ENCODE measurements at regions not wholly inside any gene's neighbourhood (a gene's known extent, or its start where the extent isn't known, plus 50 kb on each side); places are given as distances from the start of the nearest gene placed in this dataset.
"Not testable (repeated sequence)": the region's sequence is repeated elsewhere in the genome, so short reads cannot be mapped to it uniquely, and the experiment has no call there.

DNA sequence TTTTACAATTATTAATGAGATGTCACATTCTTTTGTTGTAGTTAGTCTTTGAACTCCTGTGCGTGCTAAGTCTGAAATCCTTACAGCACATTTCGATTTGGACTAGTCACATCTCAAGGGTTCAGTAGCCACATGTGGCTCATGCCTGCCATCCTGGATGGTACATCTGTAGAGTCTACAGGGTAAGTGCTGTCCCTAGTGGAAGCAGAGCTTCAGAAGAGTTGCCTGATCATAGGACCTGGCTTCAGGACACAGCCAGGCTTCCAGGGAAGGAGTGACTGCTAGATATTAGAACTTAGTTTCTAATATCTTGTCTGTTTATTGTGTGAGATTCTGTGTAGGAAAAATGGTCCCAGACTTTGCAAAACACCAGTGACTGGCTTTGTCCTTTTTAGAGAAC lies 110.5 kb upstream of the NBPF8 start:
- peak; percentile 61 to 77 for ATAC-seq
- H3K27ac ChIP-seq (ENCODE audit: low read length); H3K9me3 ChIP-seq (ENCODE audit: control insufficient read depth, low read length); H3K27me3 ChIP-seq (ENCODE audit: control insufficient read depth, insufficient read depth); H3K4me1 ChIP-seq (ENCODE audit: control insufficient read depth, insufficient read depth, low read length); H3K4me3 ChIP-seq (ENCODE audit: low read length); intact Hi-C loops (cut with DNase I); DNase-seq: not testable (repeated sequence)
- WGBS: no CpG with 5 or more reads among the region's 2 CpGs

GRCh38 chr1:120299433-120300057 lies 115.3 kb upstream of the NBPF8 start:
- H3K4me1 ChIP-seq (ENCODE audit: control insufficient read depth, insufficient read depth, low read length); intact Hi-C loops (cut with DNase I); H3K9me3 ChIP-seq (ENCODE audit: control insufficient read depth, low read length); H3K27ac ChIP-seq (ENCODE audit: low read length); DNase-seq; H3K27me3 ChIP-seq (ENCODE audit: control insufficient read depth, insufficient read depth); H3K4me3 ChIP-seq (ENCODE audit: low read length): not testable (repeated sequence)
- peak; percentile 38 to 46 for ATAC-seq
- WGBS: 67% methylated on average over 2 of the region's 4 CpGs

GRCh38 chr1:120298487-120298886 lies 116.3 kb upstream of the NBPF8 start:
- H3K4me1 ChIP-seq (ENCODE audit: control insufficient read depth, insufficient read depth, low read length); H3K9me3 ChIP-seq (ENCODE audit: control insufficient read depth, low read length); H3K27me3 ChIP-seq (ENCODE audit: control insufficient read depth, insufficient read depth); H3K27ac ChIP-seq (ENCODE audit: low read length); H3K4me3 ChIP-seq (ENCODE audit: low read length); DNase-seq; ATAC-seq; intact Hi-C loops (cut with DNase I): not testable (repeated sequence)
- no CpG with 5 or more reads among the region's 3 CpGs for WGBS

GRCh38 chr1:120297345-120297953 lies 117.4 kb upstream of the NBPF8 start:
- DNase-seq; H3K9me3 ChIP-seq (ENCODE audit: control insufficient read depth, low read length); ATAC-seq; H3K27me3 ChIP-seq (ENCODE audit: control insufficient read depth, insufficient read depth); H3K4me3 ChIP-seq (ENCODE audit: low read length); H3K4me1 ChIP-seq (ENCODE audit: control insufficient read depth, insufficient read depth, low read length); intact Hi-C loops (cut with DNase I); H3K27ac ChIP-seq (ENCODE audit: low read length): not testable (repeated sequence)
- WGBS: no CpG with 5 or more reads among the region's 3 CpGs

GRCh38 chr1:120290105-120290504 lies 113.8 kb upstream of the SEC22B start:
- ATAC-seq; intact Hi-C loops (cut with DNase I); H3K27me3 ChIP-seq (ENCODE audit: control insufficient read depth, insufficient read depth); H3K4me3 ChIP-seq (ENCODE audit: low read length); H3K4me1 ChIP-seq (ENCODE audit: control insufficient read depth, insufficient read depth, low read length); H3K9me3 ChIP-seq (ENCODE audit: control insufficient read depth, low read length); H3K27ac ChIP-seq (ENCODE audit: low read length); DNase-seq: not testable (repeated sequence)
- WGBS: no CpG with 5 or more reads among the region's 3 CpGs

DNA sequence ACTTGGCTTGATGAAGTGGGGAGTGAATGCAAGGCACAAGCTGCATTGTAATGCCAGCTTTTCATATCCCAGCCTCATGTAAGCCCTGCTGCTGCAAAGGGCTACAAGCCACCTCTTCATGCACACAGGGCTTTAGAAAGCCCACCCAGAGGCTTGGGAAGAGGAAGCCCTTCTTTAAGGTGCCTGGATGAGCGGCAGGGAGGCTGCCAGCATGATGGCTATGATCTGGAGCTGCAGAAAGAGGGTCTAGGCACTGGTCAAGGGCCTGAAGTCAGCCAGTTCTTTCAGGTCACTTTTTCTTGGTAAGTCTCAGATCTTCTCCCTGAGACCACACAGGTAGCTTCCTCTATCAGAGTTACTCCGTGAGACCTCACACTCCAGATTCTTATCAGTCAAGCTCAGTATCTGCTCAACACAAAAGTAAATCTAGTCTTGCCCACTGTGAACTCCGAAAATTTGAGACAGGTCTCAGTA lies 113.3 kb upstream of the SEC22B start:
- H3K9me3 ChIP-seq (ENCODE audit: control insufficient read depth, low read length); H3K27ac ChIP-seq (ENCODE audit: low read length); H3K27me3 ChIP-seq (ENCODE audit: control insufficient read depth, insufficient read depth); intact Hi-C loops (cut with DNase I); ATAC-seq; H3K4me1 ChIP-seq (ENCODE audit: control insufficient read depth, insufficient read depth, low read length); DNase-seq; H3K4me3 ChIP-seq (ENCODE audit: low read length): not testable (repeated sequence)
- no CpG with 5 or more reads among the region's 3 CpGs for WGBS

DNA sequence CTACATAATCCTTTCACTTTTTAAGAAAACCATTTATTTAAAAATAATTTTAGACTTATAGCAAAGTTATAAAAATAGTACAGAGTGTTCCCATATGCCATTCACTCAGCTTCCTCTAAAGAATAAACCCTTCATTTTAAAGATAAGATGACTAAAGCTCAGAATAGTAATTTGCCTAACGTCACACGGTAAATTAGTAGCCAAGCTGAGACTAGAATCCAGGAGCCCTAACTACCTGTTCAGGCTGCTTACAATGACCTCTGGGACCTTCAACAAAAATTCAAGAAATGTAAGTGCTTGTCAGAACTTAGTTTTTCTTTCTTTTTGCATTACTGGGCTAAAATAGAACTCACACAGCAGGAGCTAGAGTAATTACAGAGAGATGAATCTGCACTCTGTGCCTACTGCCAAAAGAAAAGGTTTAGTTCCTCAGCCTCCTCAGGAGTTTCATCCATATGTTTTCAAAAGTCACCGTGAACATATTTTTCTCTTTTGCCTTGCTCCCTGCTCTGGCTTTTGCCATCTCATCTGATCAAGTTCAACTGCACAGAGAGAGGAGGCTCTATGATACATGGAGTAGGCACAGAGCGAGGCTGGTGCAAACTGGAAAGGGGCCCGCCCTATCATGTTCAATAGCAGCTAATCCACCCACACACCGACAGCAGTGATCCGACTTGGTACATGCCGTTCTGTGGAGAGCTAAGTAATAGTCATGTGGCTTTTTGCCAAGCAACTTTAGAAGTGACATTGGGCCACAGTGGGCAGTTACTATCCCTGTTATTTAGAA lies 112.7 kb upstream of the SEC22B start:
- intact Hi-C loops (cut with DNase I): not testable (repeated sequence)

DNA sequence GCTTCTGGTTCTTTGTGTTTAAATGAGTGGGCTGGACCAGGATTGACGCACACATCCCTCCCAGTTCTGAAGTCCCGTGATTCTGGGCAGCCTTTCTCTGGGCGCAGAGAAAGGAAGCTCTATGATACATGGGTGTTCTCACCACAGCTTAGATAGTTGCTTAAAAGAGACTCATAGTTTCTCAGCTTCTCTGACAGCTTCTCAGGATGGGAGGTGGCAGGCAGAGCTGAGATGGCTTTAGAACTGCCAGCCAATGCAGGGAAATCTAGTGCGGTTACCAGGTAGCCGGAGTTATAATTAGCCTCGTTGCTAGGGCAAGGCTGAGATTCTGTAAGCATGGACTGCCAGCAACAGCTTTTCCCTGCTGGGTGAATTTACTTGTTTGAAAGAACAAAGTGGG lies 111.8 kb upstream of the SEC22B start:
- ATAC-seq: peak; percentile 83 to 88
- DNase-seq; H3K4me1 ChIP-seq (ENCODE audit: control insufficient read depth, insufficient read depth, low read length); H3K27me3 ChIP-seq (ENCODE audit: control insufficient read depth, insufficient read depth); H3K27ac ChIP-seq (ENCODE audit: low read length); H3K4me3 ChIP-seq (ENCODE audit: low read length); intact Hi-C loops (cut with DNase I); H3K9me3 ChIP-seq (ENCODE audit: control insufficient read depth, low read length): not testable (repeated sequence)
- no CpG with 5 or more reads among the region's 6 CpGs for WGBS

More for the DNA sequence above, 112.7 kb upstream of the SEC22B start:
- H3K27ac ChIP-seq (ENCODE audit: low read length); H3K4me3 ChIP-seq (ENCODE audit: low read length); DNase-seq; H3K4me1 ChIP-seq (ENCODE audit: control insufficient read depth, insufficient read depth, low read length); H3K27me3 ChIP-seq (ENCODE audit: control insufficient read depth, insufficient read depth); H3K9me3 ChIP-seq (ENCODE audit: control insufficient read depth, low read length): not testable (repeated sequence)
- no CpG with 5 or more reads among the region's 8 CpGs for WGBS
- ATAC-seq: peak; percentile 95 to 97

DNA sequence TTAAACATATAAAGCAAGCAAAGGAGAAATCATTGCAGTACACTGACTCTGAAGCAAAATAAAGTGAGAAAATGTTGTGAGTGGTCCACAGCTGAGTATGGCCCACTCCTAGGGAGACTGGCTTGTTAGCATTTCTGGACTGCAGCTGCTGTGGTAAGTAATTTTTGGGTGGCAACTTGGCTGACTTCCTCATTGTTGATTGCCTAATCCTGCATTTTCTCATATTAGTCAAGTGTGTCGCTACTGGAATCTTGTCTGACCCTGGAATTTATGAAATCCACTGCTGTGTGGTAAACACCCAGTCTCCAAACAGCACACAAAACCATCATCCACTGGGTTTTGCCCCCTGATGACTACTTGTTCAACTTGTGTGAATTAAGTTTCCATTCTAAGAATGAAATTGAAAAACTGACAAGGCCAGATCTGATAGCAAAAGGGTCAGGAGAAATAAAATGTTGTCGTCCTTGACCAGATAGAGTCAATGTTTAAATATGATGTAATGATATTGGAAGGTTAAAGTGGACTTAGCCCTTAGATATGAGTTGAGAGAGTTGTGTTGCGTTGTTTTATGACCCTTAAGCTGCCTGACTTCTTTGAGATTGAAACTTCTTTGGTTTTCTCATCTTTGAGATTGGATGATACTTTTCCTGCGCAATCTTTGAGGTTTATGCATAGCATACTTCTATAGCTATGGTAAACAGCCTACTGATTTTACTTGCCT lies 106.6 kb upstream of the SEC22B start:
- intact Hi-C loops (cut with DNase I); H3K27me3 ChIP-seq (ENCODE audit: control insufficient read depth, insufficient read depth); H3K9me3 ChIP-seq (ENCODE audit: control insufficient read depth, low read length); H3K27ac ChIP-seq (ENCODE audit: low read length); DNase-seq; H3K4me1 ChIP-seq (ENCODE audit: control insufficient read depth, insufficient read depth, low read length); H3K4me3 ChIP-seq (ENCODE audit: low read length): not testable (repeated sequence)
- WGBS: no CpG with 5 or more reads among the region's 4 CpGs
- peak; percentile 65 to 72 for ATAC-seq

DNA sequence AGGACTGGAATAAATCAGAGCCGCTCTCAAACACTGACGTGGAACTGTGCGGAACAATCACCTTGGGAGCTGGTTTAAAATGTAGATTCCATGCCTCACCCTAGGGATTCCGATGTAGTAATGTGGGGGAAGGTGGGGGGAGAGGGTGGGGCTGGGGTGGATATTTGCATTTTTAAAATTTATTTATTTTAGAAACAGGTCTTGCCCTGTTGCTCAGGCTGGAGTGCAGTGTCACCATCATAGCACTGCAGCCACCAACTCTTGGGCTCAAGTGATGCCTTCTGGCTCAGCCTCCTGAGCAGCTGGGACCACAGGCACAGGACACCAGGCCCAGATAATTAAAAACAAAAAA lies 101.9 kb upstream of the SEC22B start:
- ATAC-seq: peak in 1 of 2 donors; percentile 43
- H3K4me1 ChIP-seq (ENCODE audit: control insufficient read depth, insufficient read depth, low read length); DNase-seq; H3K27ac ChIP-seq (ENCODE audit: low read length); intact Hi-C loops (cut with DNase I); H3K27me3 ChIP-seq (ENCODE audit: control insufficient read depth, insufficient read depth); H3K4me3 ChIP-seq (ENCODE audit: low read length); H3K9me3 ChIP-seq (ENCODE audit: control insufficient read depth, low read length): not testable (repeated sequence)
- no CpG with 5 or more reads among the region's 4 CpGs for WGBS

Data from right cardiac atrium (tissue), 5 donors.